ENCODE measurements at regions not wholly inside any gene's neighbourhood (a gene's known extent, or its start where the extent isn't known, plus 50 kb on each side); places are given as distances from the start of the nearest gene placed in this dataset.
A peak's percentile ranks its signal among the peaks of the same experiment; 100 is the strongest.

GRCh38 chr15:62307551-62307950 is 142.5 kb upstream of the C2CD4B start:
- peaks cover 3% of the 10 kb centered on the region for H3K27me3 Mint-ChIP-seq (ENCODE audit: low read depth, poor library complexity)
- no peak overlapping the region for H3K4me3 Mint-ChIP-seq
- peaks cover 4% of the 10 kb centered on the region for H3K36me3 Mint-ChIP-seq (ENCODE audit: low read depth)
- no peak for TF ChIP-seq CTCF (IDR thresholded peaks at IDR 0.05)
- H3K27ac Mint-ChIP-seq, result no peak overlapping the region
- DNase-seq, result no peak
- peaks cover 25% of the 10 kb centered on the region for H3K9me3 Mint-ChIP-seq
- peaks cover 6% of the 10 kb centered on the region for H3K4me1 Mint-ChIP-seq

- H3K36me3 Mint-ChIP-seq (ENCODE audit: low read depth), result peaks cover 4% of the 10 kb centered on the region
- H3K27ac Mint-ChIP-seq, result no peak overlapping the region
- H3K4me1 Mint-ChIP-seq, result no peaks in the 10 kb centered on the region
- TF ChIP-seq CTCF (IDR thresholded peaks at IDR 0.05), result no peak
- H3K27me3 Mint-ChIP-seq (ENCODE audit: low read depth, poor library complexity), result peaks cover 18% of the 10 kb centered on the region
- H3K4me3 Mint-ChIP-seq, result no peak overlapping the region
- DNase-seq, result no peak
- H3K9me3 Mint-ChIP-seq, result peaks cover 11% of the 10 kb centered on the region
Observed at GRCh38 chr15:62316413-62317060, 151.5 kb upstream of the C2CD4B start.

GRCh38 chr15:62320259-62320658 is 155.2 kb upstream of the C2CD4B start:
- Mint-ChIP-seq H3K27me3 (ENCODE audit: low read depth, poor library complexity) (peaks cover 12% of the 10 kb centered on the region), H3K4me1 (peaks cover 5% of the 10 kb centered on the region), H3K4me3 (no peak overlapping the region), H3K36me3 (ENCODE audit: low read depth) (no peaks in the 10 kb centered on the region), H3K27ac (no peak overlapping the region), H3K9me3 (no peaks in the 10 kb centered on the region)
- TF ChIP-seq CTCF (IDR thresholded peaks at IDR 0.05), result no peak
- DNase-seq, result no peak

GRCh38 chr15:62323353-62323890 is 158.3 kb upstream of the C2CD4B start:
- Mint-ChIP-seq H3K4me3 (no peak overlapping the region), H3K9me3 (no peaks in the 10 kb centered on the region), H3K4me1 (peaks cover 5% of the 10 kb centered on the region), H3K27me3 (ENCODE audit: low read depth, poor library complexity) (peaks cover 19% of the 10 kb centered on the region), H3K27ac (no peak overlapping the region), H3K36me3 (ENCODE audit: low read depth) (no peaks in the 10 kb centered on the region)
- DNase-seq, result peak; percentile 10
- TF ChIP-seq CTCF (IDR thresholded peaks at IDR 0.05), result no peak

GRCh38 chr15:62324382-62324781 is 159.3 kb upstream of the C2CD4B start:
- H3K4me3 Mint-ChIP-seq, result no peak overlapping the region
- TF ChIP-seq CTCF (IDR thresholded peaks at IDR 0.05), result no peak
- no peak overlapping the region for H3K27ac Mint-ChIP-seq
- peaks cover 14% of the 10 kb centered on the region for H3K27me3 Mint-ChIP-seq (ENCODE audit: low read depth, poor library complexity)
- H3K4me1 Mint-ChIP-seq, result peaks cover 5% of the 10 kb centered on the region
- H3K36me3 Mint-ChIP-seq (ENCODE audit: low read depth), result no peaks in the 10 kb centered on the region
- no peak for DNase-seq
- no peaks in the 10 kb centered on the region for H3K9me3 Mint-ChIP-seq

GRCh38 chr15:62325597-62325996 is 160.5 kb upstream of the C2CD4B start:
- Mint-ChIP-seq H3K36me3 (ENCODE audit: low read depth) (no peaks in the 10 kb centered on the region), H3K9me3 (no peaks in the 10 kb centered on the region), H3K4me1 (peaks cover 5% of the 10 kb centered on the region), H3K27me3 (ENCODE audit: low read depth, poor library complexity) (peaks cover 10% of the 10 kb centered on the region), H3K27ac (no peak overlapping the region), H3K4me3 (no peak overlapping the region)
- DNase-seq, result no peak
- no peak for TF ChIP-seq CTCF (IDR thresholded peaks at IDR 0.05)
